Endothelial cell of umbilical vein (primary cell): ENCODE measurements at regions not wholly inside any gene's neighbourhood (a gene's known extent, or its start where the extent isn't known, plus 50 kb on each side); places are given as distances from the start of the nearest gene placed in this dataset.

Experiments
- CTCF ChIP-seq, 2 donors: IDR thresholded peaks; 1 replicate in 1 of 2; 2 replicates in 1 of 2; pipeline ENCODE4 v1.5.1; 2011; ENCODE audit warnings: low read length in 2 of 2, mild to moderate bottlenecking in 2 of 2, moderate library complexity in 2 of 2, control low read depth in 1 of 2, inconsistent platforms in 1 of 2, low read depth in 1 of 2; ENCODE audit not compliant: insufficient read depth in 1 of 2; ENCODE audit errors: extremely low read depth in 1 of 2
- JUN ChIP-seq: IDR thresholded peaks from 2 replicates; pipeline ENCODE4 v1.6.1; 2011; ENCODE audit warnings: borderline replicate concordance, low read depth; ENCODE audit not compliant: insufficient read length, insufficient read depth
- MAX ChIP-seq: IDR thresholded peaks from 2 replicates; pipeline ENCODE4 v1.6.1; 2011; ENCODE audit not compliant: insufficient read depth, insufficient read length
- POLR2AphosphoS5 ChIP-seq: IDR thresholded peaks from 2 replicates; pipeline ENCODE4 v1.6.1; 2012; ENCODE audit warnings: low read depth, mild to moderate bottlenecking, control low read depth, low read length, moderate library complexity; ENCODE audit not compliant: insufficient read depth

GRCh38 chr3:111335512-111336303, 206.3 kb upstream of the CD96 start:
- no peak for TF ChIP-seq CTCF (IDR thresholded peaks at IDR 0.05; ENCODE audit: extremely low read depth in 1 of 2, insufficient read depth in 1 of 2, low read depth in 1 of 2, low read length in 2 of 2)
- TF ChIP-seq POLR2AphosphoS5, result no peak
- no peak for TF ChIP-seq MAX
- TF ChIP-seq JUN, result no peak
